CD4-positive, alpha-beta T cell treated with Interleukin-1 beta for 1 hour (primary cell): ENCODE measurements at regions not wholly inside any gene's neighbourhood (a gene's known extent, or its start where the extent isn't known, plus 50 kb on each side); places are given as distances from the start of the nearest gene placed in this dataset.
"Not testable (repeated sequence)": the region's sequence is repeated elsewhere in the genome, so short reads cannot be mapped to it uniquely, and the experiment has no call there.

Experiments used
- DNase-seq, 2 donors: peaks; one replicate each; pipeline ENCODE4 v3.0.0-alpha.2; 2020 to 2022

DNA sequence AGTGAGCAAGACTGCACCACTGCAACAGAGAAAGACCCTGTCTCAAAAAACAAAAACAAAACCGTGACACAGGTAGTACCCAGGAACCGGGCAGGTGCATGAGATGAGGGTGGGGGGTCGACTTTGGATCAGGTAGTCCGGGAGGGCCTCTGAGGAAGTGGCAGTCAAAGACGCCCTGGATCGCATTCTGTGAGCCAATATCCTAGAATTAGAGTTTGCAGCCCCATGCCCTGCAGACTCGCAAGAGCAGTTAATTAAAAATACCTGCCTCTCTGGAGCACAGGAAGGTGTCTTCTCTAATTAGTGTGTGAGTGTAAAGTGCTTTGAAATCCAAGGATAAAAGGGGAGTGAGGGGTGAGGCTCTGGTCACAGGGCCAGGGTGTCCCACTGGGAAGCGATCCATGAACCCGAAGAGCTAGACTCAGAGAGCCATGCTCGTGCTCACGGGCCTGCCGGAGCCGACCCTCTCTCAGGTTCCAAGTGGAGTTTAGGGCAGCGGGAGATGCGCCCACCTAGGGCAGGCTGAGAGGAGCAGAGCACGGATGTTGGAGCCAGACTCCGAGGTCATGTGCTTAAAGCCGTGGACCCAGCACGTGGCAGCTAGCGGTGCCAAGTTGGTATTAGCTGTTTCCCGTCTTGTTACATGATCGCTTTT, 74.7 kb upstream of the PTPN1 start:
- DNase-seq: no peak

DNA sequence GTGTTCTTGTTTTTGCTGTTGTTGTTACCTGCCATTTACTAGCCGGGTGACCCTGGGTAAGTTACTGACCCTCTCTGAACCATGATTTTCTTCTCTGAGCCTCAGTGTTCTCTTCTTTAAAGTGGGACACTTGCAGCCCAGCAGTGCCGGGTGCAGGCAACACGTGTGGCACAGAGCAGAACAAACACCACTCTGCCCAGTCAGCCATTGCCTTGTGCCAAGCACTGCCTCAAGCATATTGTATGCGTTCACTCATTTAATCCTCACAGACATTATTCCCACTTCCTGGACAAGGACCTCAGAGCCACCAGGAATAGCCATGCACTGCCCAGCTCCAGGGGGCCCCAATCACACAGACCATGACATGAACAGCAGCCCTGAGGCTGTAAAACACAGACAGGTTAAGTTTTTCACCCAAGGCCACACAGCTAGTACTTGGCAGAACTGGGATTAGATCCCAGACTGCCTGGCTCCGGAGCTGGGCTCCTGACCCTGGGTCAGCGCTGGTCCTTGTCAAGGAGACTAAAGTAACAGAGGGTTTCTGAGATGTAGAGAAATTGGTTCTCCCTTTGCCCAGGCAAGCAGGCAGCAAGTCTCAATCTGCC, 74.0 kb upstream of the PTPN1 start:
- DNase-seq: no peak

DNA sequence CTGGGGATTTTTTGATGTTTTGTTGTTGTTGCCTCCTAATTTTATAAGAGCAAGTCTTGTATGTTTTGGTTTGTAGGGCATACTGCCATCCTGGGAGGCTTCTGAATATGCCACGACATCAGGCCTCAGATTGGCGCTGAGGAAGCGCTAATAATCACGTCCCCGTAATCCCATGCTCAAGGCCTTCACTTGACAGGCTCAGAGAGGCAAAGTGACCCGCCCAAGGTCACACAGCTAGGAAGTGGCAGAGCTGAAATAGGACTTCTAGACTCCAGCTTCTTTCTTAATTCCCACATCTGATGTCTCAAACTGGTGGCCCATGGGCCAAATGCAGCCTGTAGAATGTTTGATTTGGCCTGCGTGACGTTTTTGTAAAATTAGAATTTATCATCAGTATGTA, 73.5 kb upstream of the PTPN1 start:
- DNase-seq: no peak

DNA sequence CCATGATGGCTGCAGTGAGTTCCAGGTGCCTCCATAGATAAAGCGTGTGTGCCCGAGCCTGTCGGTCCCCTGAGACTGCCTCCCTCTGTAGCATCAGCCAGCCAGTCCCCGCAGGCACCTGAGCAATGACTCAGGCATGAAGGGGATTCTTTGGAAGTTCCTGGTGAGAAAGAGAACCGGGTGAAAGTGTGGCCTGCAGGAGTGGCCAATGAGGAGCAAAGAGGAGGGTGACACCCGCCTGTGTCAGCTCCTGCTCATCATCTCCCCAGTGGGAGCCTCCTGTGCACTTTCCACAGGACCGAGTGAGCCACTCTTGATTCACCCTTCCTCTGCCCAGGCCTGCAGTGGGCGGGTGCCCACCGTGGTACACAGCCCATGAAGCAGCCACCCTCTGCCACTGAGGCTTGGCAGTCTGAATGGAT, 71.2 kb upstream of the PTPN1 start:
- no peak for DNase-seq

DNA sequence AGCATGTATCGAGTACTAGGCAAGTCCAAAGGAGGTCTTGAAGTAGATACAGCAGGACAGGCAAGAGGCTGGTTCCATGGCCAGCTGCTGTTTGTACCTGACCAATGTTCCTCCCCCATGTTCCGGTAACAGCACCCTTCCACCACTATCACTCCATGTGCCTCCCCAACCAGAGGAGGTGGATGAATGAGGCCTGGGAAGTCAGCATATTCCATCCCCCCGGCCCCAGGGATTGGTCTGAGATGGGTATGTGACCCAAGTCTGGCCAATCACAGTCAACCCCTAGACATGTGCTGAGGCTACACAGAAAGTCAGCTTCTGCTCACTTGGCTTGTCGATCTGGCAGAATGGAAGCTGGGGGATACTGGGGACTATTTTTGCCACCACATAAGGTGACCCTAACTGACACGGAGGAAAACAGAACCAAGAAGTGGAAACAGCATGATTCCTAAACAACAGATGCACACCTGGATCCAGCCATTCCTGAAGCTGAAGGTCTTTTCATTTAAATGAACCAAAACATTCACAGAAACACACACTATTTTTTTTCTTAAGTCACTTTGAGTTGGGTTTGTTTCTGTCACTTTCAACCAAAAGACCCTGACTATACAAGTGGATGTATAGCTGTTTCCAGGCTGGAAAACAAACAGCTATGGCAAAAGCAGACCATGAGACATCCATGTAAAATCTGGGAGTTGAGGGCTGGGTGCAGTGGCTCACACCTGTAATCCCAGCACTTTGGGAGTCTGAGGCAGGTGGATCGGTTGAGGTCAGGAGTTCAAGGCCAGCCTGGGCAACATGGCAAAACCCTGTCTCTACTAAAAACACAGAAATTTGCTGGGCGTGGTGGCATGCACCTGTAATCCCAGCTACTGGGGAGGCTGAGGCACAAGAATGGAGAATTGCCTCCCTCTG, 70.4 kb upstream of the PTPN1 start:
- DNase-seq: no peak

DNA sequence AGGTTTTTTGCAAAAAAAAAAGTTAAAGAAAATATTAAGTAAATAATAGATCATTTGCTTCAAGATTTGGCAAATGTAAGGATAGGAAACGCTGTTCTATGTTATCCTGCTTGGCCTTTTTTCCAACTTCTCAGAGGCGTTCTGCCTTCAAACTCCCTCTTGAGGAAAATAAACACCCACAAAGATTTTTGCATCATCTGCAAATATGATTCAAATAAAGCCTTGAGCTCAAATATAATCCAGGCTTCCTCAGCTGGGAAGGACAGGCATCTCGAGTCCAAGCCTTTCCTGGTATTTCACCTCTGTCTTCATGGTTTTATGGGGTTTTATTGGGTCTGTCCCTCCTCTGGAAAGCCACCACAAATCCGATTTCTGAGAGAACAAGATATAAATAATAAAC, 67.7 kb upstream of the PTPN1 start:
- DNase-seq: no peak

DNA sequence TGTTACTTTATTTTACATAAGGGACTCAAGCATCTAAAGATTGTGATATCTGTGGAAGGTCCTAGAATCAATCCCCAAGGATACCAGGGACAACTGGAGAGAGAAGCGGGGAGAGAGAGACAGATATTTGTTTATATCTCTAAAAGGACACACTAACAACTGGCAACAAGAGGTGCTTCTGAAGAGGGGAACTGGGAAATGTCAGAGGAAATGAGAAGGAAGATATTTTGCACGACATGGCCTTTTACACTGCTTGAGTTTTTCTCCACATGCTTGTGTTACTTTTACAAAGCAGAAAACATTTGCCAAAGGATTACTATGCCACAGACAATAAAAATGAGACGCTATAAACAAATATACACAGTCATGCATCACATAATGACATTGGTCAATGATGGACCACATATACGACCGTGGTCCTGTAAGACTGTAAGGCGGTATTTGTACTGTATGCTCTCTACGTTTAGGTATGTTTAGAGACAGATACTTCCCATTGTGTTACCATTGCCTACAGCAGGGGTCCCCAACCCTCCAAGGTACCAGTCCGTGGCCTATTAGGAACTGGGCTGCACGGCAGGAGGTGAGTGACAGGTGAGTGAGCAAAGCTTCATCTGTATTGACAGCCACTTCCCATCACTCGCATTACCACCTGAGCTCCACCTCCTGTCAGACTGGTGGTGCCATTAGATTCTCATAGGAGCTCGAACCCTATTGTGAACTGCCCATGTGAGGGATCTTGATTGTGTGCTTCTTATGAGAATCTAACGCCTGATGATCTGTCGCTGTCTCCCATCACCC, 64.6 kb upstream of the PTPN1 start:
- no peak for DNase-seq

DNA sequence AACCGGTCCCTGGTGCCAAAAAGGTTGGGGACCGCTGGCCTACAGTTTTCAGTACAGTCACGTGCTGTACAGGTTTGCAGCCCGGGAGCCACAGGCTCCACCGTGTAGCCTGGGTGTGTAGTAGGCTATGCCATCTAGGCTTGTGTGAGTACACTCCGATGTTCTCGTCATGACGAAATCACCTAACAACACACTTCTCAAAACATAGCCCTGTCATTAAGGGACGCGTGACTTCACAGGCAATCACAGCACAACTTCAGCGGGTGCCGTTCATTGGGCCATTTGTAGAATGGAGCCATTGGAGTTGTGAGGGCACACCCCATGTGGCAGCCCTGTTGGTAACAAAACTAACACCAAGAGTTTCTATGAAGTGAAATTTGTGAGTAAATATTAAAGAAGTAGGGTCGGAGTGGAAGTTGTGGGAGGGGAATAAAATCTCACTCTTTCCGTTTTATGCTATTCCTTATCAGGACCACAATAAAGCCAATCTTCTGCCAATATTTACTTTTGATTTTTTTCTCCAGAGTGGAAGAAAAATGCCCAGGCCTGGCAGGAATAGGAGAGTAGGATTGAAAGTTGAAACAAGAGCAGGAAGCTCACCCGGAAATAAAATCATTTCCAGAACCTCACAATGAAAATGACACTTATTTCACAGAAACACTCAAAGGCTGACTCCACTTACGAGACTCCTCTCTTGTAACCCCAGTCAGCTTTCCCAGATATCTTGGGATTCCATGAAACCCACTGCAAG, 63.7 kb upstream of the PTPN1 start:
- peak in 1 of 2 donors; percentile 31 for DNase-seq

DNA sequence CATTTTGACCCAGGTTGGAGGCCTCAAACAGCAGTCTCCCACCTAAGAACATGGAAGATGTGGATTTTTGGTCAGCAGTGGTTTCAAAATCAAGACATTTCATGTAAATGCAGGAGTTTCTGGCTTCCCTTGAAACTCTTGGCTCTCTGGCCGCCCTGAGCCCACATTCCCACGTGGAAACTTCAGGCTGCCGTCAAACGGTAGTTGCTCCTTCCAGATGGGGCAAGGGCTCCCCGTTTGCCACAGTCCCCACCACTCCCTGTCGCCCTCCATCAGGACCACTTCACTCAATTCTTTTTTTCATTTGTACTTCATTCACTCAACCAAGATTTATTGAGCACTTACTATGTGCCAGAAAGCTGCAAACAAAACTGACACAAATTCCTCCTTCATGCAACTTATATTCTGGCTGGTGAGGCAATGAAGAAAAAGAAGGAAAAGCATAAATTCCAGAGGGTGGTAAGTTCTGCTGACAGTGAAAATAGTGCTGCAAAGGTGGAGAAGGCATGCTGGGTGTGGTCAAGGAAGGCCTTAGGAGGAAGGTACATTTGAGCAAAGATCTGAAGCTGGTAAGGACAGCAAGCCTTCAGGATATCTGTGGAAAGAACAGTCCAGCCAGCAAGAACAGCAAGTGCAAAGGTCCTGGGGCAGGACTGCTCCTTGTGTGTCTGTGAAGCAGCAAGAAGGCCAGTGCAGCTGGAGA, 62.9 kb upstream of the PTPN1 start:
- DNase-seq: no peak

DNA sequence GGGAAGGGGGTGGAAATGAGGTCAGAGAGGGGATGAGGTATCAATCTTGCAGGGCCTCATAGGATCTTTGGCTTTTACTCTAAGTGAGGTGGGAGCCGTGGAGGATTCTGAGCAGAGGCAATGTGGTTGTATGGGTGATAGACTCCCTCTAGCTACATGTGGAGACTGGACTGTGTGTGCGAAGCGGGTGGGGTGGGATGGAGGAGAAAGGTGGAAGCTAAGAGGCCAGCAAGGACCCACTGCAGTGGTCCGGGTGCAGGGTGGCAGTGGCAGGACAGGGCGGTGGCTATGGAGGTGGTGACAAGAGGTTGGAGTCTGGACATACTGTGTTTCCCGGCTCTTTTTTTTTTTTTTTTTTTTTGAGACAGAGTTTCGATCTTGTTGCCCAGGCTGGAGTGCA, 62.4 kb upstream of the PTPN1 start:
- no peak for DNase-seq

DNA sequence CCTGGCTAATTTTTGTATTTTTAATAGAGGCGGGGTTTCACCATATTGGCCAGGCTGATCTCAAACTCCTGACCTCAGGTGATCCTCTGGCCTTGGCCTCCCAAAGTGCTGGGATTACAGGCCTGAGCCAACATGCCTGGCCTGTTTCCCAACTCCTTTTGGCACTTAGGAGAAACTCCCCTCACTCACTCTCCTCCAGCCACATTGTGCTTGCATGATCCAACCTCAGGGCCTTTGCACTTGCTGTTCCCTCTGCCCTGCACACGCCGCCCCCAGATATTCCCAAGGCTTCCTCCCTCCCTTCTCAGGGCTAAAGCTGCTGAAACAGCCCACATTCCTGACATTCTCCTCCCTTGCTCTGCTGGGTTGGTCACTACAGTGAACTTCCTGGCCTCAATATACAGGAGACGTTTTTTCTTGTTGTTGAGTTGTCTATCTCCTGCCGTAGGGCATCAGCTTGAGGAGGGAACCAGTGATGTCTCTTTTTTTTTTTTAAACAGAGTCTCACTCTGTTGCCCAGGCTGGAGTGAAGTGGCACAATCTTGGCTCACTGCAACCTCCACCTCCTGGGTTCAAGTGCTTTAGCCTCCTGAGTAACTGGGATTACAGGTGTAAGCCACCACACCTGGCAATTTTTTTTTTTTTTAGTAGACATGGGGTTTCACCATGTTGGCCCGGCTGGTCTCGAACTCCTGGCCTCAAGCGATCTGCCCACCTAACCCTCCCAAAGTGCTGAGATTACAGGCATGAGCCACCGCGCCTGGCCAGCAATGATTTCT, 61.4 kb upstream of the PTPN1 start:
- not testable (repeated sequence) for DNase-seq

DNA sequence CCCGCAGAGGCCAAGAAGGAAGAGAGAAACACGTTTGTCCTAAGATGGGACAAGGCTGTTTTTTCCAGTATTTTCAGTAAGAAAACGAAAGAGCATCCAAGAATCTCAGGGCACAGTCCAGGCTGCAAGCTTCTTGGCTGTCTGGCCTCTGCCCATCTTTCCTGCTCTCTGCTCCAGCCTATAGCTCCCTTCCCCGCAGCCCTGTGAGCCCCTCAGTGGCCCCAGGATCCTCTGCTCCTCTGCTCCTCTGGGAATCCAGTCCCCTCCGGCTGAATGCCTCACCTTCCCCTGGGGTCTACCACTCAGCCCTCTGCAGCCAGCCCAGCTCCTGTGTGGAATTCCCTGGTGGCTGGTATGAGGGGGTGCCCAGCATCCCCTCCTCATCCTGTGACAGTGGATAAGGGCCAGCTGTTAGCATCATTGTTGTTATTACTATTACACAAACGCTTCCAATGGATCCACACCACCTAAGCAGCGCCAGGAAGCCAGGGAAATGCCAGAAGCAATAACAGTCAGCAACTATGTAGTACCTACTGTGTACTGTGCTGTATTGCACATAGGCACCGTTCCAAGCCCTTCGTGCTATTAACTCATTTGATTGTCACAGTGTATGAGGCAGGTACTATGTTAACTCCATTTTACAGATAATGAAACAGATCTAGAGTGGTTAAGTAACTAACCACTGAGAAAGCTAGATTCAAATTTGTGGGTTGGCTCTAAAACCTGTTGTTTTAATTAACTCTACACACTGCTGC, 60.3 kb upstream of the PTPN1 start:
- no peak for DNase-seq

DNA sequence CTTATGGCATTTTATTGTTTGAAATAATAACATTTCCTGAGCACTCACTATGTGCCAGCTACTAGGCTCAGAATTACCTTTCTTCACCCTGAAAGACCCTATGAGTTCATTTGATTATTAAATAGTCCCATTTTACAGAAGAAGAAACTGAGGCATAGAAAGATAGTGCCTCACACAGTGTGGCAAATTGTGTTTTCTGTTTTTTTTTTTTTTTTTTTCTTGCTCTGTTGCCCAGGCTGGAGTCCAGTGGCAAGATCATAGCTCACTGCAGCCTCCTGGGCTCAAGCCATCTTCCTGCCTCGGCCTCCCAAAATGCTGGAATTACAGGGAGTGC, 59.7 kb upstream of the PTPN1 start:
- no peak for DNase-seq

DNA sequence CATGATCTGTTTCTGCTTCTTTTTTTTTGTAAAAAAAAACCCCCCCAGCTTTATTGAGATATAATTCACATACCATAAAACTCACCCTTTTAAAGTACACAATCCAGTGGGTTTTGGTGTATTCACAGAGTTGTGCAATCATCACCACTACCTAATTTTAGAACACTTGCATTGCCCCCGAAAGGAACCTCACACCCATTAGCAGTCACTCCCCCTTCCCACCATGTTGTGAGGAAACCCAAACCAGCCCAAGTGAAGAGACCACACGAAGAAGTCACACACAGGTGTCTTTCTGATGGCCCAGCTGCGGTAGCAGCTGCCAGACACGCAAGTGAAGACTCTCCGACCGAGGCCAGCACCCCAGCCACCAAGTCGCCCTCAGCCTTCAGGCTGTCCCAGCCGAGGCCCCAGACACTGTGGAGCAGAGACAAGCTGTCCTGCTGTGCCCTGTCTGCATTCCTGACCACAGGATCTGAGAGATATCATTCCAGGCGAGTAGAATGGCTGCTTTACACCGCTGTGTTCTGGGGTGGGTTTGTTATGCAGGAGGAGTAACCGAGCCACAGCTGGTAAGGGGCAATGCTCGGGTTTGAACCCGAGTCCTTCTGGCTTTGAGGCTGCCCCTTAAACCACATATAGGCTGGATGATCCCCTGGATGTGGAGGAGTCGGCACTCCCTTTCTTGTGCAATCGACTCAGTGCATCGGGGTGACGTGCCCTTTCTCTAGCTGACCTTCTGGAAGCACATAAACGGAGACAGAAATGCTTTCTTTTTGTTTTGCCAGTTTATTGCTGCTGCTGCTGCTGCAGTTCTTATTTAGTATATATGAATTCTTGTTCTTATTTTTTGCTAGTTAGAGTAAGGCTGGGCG, 59.1 kb upstream of the PTPN1 start:
- peak; percentile 9 to 36 for DNase-seq

DNA sequence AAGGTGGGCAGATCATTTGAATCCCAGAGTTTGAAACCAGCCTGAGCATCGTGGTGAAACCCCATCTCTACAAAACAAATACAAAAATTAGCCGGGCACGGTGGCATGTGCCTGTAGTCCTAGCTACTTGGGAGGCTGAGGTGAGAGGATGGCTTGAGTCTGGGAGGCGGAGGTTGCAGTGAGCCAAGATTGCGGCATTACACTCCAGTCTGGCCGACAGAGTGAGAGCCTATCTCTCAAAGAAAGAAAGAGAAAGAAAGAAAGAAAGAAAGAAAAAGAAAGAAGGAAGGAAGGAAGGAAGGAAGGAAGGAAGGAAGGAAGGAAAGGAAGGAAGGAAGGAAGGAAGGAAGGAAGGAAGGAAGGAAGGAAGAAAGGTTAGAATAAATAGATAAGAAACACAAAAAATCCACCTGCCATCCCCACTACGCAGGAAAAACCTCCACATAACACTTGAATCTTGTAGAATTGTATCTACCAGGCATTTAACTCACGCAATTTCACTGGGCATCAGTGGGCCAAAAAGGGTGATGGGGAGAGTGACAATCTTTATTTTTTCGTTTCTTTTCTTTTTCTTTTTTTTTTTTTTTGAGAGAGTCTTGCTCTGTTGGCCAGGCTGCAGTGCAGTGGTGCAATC, 58.3 kb upstream of the PTPN1 start:
- DNase-seq: not testable (repeated sequence)

DNA sequence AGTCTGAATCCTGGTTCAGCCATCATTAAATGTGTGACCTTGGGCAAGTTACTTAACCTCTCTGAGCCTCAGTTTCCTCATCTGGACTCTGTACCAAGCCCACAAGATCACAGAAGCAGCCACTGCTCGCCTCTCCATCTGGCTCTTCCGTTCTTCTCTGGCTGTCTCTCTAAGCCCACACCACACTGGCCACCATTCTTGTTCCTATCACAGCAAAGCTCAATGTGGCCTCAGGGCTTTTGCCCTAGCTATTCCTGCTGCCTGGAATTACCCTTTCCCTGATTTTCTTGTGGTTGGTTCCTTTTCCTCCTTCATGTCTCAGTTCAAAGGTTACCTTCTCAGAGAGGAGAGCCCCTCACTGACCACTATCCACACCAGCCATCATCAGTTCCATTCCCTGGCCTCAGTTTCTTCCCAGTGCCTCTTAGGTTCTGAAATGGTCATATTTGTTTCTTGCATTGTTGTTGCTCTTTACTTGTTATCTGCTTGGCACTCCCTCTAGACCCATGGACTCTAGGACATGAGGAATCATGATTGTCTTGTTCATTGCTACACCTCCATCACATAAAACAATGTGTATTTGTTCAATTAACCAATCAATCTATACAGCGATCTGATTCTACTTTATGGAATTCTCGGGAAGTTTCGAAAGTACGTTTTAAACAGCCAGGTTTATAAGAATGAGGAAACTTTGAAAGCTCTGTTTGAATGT, 56.5 kb upstream of the PTPN1 start:
- DNase-seq: no peak

DNA sequence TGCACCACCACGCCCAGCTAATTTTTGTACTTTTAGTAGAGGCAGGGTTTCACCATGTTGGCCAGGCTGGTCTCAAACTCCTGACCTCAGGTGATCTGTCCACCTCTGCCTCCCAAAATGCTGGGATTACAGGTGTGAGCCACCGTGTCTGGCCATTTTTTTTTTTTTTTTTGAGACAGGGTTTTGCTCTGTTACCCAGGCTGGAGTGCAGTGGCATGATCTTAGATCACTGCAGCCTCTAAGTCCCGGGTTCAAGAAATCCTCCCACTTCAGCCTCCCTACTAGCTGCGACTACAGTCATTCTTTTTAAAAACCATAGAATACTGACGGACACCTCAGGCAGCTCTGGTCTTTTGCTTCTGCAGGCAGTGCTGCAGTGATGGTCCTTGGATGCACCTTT, 54.9 kb upstream of the PTPN1 start:
- DNase-seq: not testable (repeated sequence)
